NCI-H146 treated with DMSO at 0.1 percent for 48 hours (cell line): ENCODE measurements at regions not wholly inside any gene's neighbourhood (a gene's known extent, or its start where the extent isn't known, plus 50 kb on each side); places are given as distances from the start of the nearest gene placed in this dataset.
"Not testable (repeated sequence)": the region's sequence is repeated elsewhere in the genome, so short reads cannot be mapped to it uniquely, and the experiment has no call there.

Experiments
- DNase-seq: peaks from one replicate; lab custom pipeline; 2025; ENCODE audit not compliant: unreplicated experiment; lab: John Stamatoyannopoulos, UW

GRCh38 chr7:106530183-106530582 lies 130.8 kb downstream of the CCDC71L start:
- not testable (repeated sequence) for DNase-seq

DNA sequence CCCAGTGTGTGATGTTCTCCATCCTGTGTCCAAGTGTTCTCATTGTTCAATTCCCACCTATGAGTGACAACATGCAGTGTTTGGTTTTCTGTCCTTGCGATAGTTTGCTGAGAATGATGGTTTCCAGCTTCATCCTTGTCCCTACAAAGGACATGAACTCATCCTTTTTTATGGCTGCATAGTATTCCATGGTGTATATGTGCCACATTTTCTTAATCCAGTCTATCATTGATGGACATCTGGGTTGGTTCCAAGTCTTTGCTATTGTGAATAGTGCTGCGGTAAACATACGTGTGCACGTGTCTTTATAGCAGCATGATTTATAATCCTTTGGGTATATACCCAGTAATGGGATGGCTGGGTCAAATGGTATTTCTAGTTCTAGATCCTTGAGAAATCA lies 134.3 kb downstream of the CCDC71L start:
- DNase-seq: not testable (repeated sequence)

- no peak for DNase-seq
These were observed 136.3 kb downstream of the CCDC71L start for GRCh38 chr7:106524690-106525059.

DNA sequence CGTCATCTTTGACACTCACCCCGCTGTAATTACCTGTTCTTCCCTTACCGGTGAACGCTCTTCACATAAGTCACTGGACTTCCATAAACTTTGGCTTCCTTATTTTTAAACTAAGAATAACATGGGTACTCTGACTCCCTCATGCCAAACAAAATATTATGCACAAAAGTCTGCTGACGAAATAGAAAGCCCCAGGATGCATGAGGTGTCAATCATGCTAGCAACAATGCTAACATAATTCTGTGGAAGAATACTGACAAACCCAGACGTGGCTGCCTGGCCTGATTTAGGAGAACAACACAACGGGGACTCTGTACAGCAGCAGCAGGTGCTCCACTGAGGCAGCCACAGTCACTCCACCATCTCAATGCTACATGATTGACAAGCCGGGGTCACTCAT lies 137.5 kb downstream of the CCDC71L start:
- no peak for DNase-seq

GRCh38 chr7:106522696-106523095 lies 138.3 kb downstream of the CCDC71L start:
- no peak for DNase-seq

DNA sequence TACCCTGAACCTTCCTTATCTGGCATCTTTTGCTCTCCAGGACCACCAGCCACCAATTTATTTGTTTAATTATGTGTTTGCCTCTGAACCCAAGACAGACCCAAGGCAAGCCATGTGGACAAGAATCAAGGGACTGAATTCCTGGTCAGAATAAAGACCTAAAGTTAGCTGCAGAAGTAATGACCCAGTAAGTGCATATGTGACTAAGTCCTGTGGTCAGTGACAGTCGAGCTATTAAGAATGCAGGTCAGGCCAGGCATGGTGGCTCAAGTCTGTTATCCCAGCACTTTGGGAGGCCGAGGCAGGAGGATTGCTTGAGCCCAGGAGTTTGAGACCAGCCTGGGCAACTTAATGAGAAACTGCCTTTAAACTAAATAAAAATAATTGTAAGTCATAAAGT lies 139.4 kb downstream of the CCDC71L start:
- no peak for DNase-seq

DNA sequence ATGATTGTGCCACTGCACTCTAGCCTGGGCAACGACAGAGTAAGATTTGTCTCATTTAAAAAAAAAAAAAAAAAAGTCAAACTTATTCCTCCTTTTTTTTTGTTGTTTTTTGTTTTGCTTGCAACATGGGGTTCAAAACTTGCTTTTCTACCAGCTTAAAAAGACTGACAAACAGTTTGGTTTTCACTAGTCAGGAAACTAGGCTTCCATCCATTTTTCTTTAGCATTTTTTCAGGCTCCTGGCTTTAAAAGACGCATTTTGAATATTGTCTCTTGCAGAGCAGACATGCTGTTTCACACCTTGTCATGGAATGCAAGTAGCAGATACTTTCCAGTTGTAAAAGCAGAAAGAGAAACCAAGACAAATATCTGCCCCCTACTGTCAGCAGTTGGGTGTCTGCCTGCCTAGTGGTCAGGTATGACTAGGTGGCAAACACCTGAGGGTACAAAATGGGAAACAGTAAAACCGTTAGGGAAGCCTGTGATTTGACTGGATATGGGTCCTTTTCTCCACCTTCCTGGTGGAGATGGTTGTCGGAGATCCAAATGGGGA lies 139.9 kb downstream of the CCDC71L start:
- no peak for DNase-seq

DNA sequence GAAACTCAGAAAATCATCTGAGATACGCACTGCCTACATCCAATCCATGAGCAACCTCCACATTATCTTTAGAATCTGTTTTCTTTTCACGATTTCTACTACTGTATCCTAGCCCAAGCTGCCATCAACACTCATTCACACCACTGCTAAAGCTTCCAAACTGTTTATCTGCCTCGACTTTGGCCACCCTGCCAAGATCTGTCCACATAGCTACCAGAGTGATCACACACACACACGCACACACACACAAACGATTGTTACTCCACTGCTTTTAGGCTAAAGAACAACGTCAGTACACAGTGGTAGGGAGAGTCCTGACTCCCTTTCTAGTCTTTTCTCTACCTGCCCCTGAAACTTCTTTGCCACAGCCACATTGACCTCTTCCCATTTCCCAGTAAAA lies 142.0 kb downstream of the CCDC71L start:
- no peak for DNase-seq

DNA sequence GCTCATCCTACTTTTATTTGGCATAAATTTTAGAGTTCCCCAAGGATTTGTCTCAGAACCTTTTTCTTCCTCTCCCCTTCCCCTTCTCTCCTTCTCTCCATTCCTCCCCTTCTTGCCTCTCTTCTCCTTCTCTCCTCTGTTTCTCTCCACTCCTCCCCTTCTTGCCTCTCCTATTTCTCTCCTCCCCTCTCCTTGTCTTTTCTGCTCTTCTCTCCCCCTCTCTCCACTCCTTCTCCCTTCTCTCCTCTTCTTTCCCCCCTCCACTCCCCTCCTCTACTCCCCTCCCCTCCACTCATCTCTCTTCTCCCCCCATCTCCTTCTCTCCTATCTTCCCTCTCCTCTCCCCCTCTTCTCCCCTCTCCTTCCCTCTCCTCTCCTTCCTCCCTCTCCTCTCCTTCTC lies 142.7 kb downstream of the CCDC71L start:
- DNase-seq: no peak

DNA sequence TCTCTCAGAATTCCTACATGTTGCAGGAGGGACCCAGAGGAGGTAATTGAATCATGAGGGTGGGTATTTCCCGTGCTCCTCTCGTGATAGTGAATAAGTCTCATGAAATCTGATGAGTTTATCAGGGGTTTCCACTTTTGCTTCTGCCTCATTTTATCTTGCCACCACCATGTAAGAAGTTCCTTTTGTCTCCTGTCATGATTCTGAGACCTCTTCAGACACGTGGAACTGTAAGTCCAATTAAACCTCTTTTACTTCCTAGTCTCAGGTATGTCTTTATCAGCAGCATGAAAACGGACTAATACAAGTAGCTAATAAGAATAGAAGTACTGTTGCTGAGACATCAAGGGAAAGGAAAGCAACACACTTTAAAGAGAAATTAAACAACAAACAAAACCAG lies 143.4 kb downstream of the CCDC71L start:
- DNase-seq: no peak

DNA sequence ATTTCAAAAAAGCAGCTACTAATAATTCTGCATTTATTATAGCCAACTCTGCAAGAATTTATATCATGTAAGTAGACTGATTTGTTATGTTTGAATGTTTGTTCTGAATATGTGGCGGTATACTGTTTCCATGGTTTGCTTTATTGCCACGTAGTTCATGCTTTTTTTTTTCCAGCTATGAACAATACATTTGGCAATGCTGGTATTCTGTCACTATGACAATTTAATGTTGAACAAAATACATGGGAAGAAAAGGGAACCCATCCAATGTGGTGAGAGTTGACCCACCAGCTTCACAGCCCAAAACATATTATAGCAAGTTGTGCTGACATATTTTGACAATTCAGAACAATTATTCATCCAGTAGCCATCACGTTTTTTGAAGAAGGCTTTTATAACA lies 145.6 kb downstream of the CCDC71L start:
- DNase-seq: no peak

GRCh38 chr7:106514881-106515280 lies 146.1 kb downstream of the CCDC71L start:
- DNase-seq: no peak

GRCh38 chr7:106512217-106512616 lies 148.7 kb downstream of the CCDC71L start:
- no peak for DNase-seq

- no peak for DNase-seq
These were observed 156.3 kb downstream of the CCDC71L start for GRCh38 chr7:106504645-106505044.

DNA sequence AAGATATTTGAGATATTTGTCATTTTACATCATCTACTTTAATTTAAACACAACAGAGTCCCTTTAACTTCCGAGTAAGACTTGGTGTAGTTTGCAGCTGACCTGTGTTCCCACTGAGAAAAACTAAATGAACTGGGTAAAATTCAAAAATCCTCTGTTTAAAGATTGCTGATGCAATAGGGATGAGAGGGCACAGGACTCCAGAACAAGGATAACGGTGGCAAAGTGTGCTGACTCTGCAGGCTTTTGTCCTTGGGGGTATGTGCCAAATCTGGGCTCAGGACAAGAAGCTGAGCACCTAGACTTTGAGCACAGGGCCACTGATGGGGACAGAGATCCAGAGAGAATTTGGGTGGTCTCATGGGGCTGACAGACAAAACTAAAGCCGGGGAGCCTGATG lies 156.8 kb downstream of the CCDC71L start:
- DNase-seq: no peak

DNA sequence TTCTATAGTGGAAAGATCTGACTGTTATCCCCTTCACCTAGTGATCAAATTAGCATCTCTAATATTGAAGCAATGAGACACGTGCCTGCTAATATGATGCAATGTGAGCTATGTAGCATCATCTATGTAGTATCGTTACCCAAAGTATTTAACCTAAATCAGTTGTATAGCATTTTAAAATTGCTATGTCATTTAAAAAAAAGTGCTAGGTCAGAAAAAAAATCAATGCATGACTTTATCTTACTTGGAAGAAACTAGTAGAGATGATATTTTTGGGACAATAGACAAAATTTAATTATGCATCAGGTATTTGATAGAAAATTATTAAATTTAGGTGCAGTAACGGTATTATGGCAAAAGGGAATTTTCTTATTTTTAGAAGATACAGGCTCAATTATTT lies 157.3 kb downstream of the CCDC71L start:
- DNase-seq: no peak

DNA sequence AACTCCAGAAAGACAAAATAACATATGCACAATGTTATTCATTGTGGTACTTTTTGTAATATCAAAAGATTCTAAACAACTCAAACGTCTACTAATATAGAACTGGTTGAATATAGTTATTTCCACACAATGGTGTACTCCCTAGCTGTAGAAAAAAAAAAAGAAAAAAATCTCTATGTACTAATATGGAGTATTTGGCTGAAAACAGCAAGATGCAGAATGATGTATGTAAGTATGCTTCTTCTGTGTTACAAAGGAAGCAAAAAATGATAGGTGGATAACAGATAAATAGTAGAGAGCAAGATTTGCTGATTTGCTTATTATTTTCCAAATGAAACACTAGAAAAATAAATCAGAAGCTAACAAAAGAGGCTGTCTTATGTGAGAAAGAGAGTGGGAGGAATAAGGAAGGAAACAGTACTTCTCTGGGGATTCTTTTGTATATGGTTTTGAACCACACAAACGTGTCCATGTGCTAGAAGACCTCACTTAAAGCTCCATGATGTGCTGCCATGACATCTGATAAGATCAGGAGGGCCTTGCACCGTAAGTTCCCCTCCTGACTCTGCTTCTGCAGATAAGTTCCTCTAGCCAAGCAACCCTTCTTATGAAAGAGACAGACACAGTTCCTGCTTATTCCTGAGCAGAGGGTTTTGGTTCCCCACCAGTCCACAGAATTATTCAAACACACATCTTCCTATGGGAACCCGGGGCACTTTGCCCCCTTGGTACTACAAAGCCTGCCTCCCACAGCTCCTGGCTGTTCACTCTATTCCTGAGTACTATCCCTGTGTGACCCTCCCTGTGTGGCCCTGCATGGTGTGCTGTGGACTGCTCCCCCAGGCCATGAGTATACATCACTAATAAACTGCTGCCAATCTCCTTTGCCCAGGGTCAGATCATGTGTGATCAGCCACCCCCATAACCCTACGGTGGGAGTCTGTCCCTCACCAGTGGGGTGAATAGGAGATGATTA lies 159.1 kb downstream of the CCDC71L start:
- no peak for DNase-seq

- DNase-seq: no peak
These were observed 161.1 kb downstream of the CCDC71L start for GRCh38 chr7:106499897-106500296.

- DNase-seq: not testable (repeated sequence)
These were observed 163.0 kb downstream of the CCDC71L start for GRCh38 chr7:106498005-106498404.

DNA sequence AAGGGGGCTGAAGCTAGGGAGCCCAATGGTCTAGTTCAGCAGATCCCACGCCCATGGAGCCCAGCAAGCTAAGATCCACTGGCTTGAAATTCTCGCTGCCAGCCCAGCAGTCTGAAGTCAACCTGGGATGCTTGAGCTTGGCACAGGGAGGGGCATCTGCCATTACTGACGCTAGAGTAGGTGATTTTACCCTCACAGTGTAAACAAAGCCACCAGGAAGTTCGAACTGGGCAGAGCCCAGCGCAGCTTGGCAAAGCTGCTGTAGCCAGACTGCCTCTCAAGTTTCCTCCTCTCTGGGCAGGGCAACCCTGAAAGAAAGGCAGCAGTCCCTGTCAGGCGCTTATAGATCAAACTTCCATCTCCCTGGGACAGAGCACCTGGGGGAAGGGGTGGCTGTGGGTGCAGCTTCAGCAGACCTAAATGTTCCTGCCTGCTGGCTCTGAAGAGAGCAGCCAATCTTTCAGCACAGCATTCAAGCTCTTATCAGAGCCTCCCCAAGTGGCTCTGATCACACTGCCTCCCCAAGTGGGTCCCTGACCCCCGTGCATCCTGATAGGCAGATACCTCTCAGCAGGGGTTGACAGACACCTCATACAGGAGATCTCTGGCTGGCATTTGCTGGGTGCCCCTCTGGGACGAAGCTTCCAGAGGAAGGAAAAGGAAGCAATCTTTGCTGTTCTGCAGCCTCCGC lies 167.8 kb downstream of the CCDC71L start:
- no peak for DNase-seq

- no peak for DNase-seq
These were observed 172.5 kb downstream of the CCDC71L start for GRCh38 chr7:106488465-106488864.

GRCh38 chr7:106487892-106488291 lies 173.1 kb downstream of the CCDC71L start:
- no peak for DNase-seq
